GM12878 (cell line): ENCODE measurements at regions not wholly inside any gene's neighbourhood (a gene's known extent, or its start where the extent isn't known, plus 50 kb on each side); places are given as distances from the start of the nearest gene placed in this dataset.

ENCODE experiments used
- ATAC-seq: fragments of 200-7000 bp; cut with Tn5 transposase; 3 replicates; pipeline ENCODE4 v1.9.1; 2020; ENCODE audit warnings: mild to moderate bottlenecking, moderate library complexity
- BruUV-seq: library from RNA; stranded (reverse); fragments of 400-500 nt; replicated peaks from 2 replicates; lab custom pipeline; 2021; lab: Mats Ljungman, UMichigan
- CTCF ChIA-PET: fragments of 300-600 bp; sonication (Branson Sonifier 250); formaldehyde crosslinking; extraction: SDS; loops from one replicate; lab custom pipeline; 2021; ENCODE audit warnings: inconsistent platforms; lab: Yijun Ruan, JAX
- POLR2A ChIA-PET: fragments of 350-600 bp; formaldehyde crosslinking; extraction: SDS; loops from one replicate; lab custom pipeline; 2021; ENCODE audit warnings: inconsistent platforms; lab: Charles Lee
- RAD21 ChIA-PET: fragments of 300-600 bp; sonication (Branson Sonifier 250); formaldehyde crosslinking; loops from one replicate; lab custom pipeline; 2023; ENCODE audit warnings: antibody characterized with exemption; ENCODE audit not compliant: unreplicated experiment; lab: Charles Lee
- SMC1A ChIA-PET: fragments of 300-600 bp; sonication (Branson Sonifier 250); formaldehyde crosslinking; loops from one replicate; lab custom pipeline; 2023; ENCODE audit not compliant: unreplicated experiment, uncharacterized antibody; lab: Charles Lee
- DNase-seq: peaks from one replicate; pipeline ENCODE4 v3.0.0-alpha.2; 2011; ENCODE audit warnings: low read depth, low spot score
- FAIRE-seq: peaks from 3 replicates; lab custom pipeline; 2011; peaks lifted over from hg19 to GRCh38; lab: Jason Lieb, UNC
- H2AFZ ChIP-seq: 2 replicates; pipeline ENCODE4 v1.6.0; 2011; ENCODE audit warnings: low read depth, low read length, control low read depth; ENCODE audit not compliant: control insufficient read depth
- H3K27ac ChIP-seq: 2 replicates; pipeline ENCODE4 v1.5.1; 2011; ENCODE audit warnings: control low read depth; ENCODE audit not compliant: control insufficient read depth, insufficient read depth
- H3K27me3 ChIP-seq, 2 experiments: replicated peaks in 1 of 2; 2 replicates each; pipeline versions ENCODE4 v1.6.0 to v1.6.1; 2011; ENCODE audit warnings: low read length in 1 of 2; ENCODE audit not compliant: control insufficient read depth in 2 of 2, insufficient read depth in 2 of 2
- H3K36me3 ChIP-seq, 2 experiments: 2 replicates each; pipeline ENCODE4 v1.5.1; 2011; ENCODE audit warnings: low read length in 1 of 2; ENCODE audit not compliant: control insufficient read depth in 2 of 2, insufficient read depth in 2 of 2
- H3K4me1 ChIP-seq: 2 replicates; pipeline ENCODE4 v1.6.1; 2011; ENCODE audit warnings: mild to moderate bottlenecking, low read length, moderate library complexity, mixed read lengths; ENCODE audit not compliant: control insufficient read depth, insufficient read depth
- H3K4me2 ChIP-seq: 2 replicates; pipeline ENCODE4 v1.6.0; 2011; ENCODE audit warnings: control low read depth; ENCODE audit not compliant: control insufficient read depth, insufficient read depth
- H3K4me3 ChIP-seq: fragments of 200-600 bp; sonication (generic); 2 replicates; pipeline ENCODE4 v1.5.1; 2016
- H3K79me2 ChIP-seq: 2 replicates; pipeline ENCODE4 v1.6.0; 2011; ENCODE audit warnings: low read length; ENCODE audit not compliant: control insufficient read depth, insufficient read depth
- H3K9ac ChIP-seq: 2 replicates; pipeline ENCODE4 v1.8.0; 2011; ENCODE audit warnings: low read length, control low read depth, mixed read lengths; ENCODE audit not compliant: control insufficient read depth, insufficient read depth
- H3K9me3 ChIP-seq: replicated peaks from 3 replicates; pipeline ENCODE4 v1.5.1; 2011; ENCODE audit warnings: mild to moderate bottlenecking, low read length; ENCODE audit not compliant: control insufficient read depth, insufficient read depth
- H4K20me1 ChIP-seq: 2 replicates; pipeline ENCODE4 v1.6.0; 2011; ENCODE audit not compliant: control insufficient read depth, insufficient read depth
- ESRRA ChIP-seq: IDR thresholded peaks from 2 replicates; pipeline ENCODE4 v1.6.1; 2012; ENCODE audit warnings: mild to moderate bottlenecking, low read length, improper control_type of control experiment
- FOXM1 ChIP-seq: IDR thresholded peaks from 2 replicates; pipeline ENCODE4 v1.6.1; 2012; ENCODE audit warnings: low read depth, mild to moderate bottlenecking, inconsistent platforms, low read length, moderate library complexity
- IKZF2 ChIP-seq, 2 experiments: fragments of 450-650 bp; IDR thresholded peaks; 2 replicates each; pipeline ENCODE4 v1.6.1; 2017; ENCODE audit warnings: mild to moderate bottlenecking in 2 of 2, moderate library complexity in 2 of 2
- IRF3 ChIP-seq: fragments of 450-650 bp; IDR thresholded peaks from 2 replicates; pipeline ENCODE4 v1.6.1; 2014; ENCODE audit warnings: mild to moderate bottlenecking
- JUND ChIP-seq: IDR thresholded peaks from 2 replicates; pipeline ENCODE4 v1.6.1; 2012; ENCODE audit warnings: low read depth, mild to moderate bottlenecking, low read length, improper control_type of control experiment, moderate library complexity
- KAT2A ChIP-seq: conservative IDR thresholded peaks from 2 replicates; pipeline ENCODE4 v1.6.1; 2011; ENCODE audit warnings: low read depth, low read length; ENCODE audit not compliant: control insufficient read depth
- MTA2 ChIP-seq: fragments of 450-650 bp; IDR thresholded peaks from 2 replicates; pipeline ENCODE4 v1.6.1; 2016; ENCODE audit warnings: low read depth, mild to moderate bottlenecking, moderate library complexity
- MYB ChIP-seq: fragments of 150-350 bp; IDR thresholded peaks from 2 replicates; pipeline ENCODE4 v1.6.1; 2014; ENCODE audit warnings: mild to moderate bottlenecking, low read depth, low read length, borderline replicate concordance
- NFIC ChIP-seq: IDR thresholded peaks from 2 replicates; pipeline ENCODE4 v1.6.1; 2012; ENCODE audit warnings: low read depth, mild to moderate bottlenecking, inconsistent platforms, low read length, moderate library complexity
- NFYA ChIP-seq: IDR thresholded peaks from 2 replicates; pipeline ENCODE4 v1.6.1; 2011; ENCODE audit warnings: low read depth, mild to moderate bottlenecking, low read length, improper control_type of control experiment, borderline replicate concordance
- PBX3 ChIP-seq: IDR thresholded peaks from 2 replicates; pipeline ENCODE4 v1.6.1; 2011; ENCODE audit warnings: mild to moderate bottlenecking, low read depth, low read length, moderate library complexity; ENCODE audit not compliant: insufficient replicate concordance
- SPI1 ChIP-seq: IDR thresholded peaks from 2 replicates; pipeline ENCODE4 v1.6.1; 2011; ENCODE audit warnings: low read depth, mild to moderate bottlenecking, low read length, moderate library complexity, borderline replicate concordance; ENCODE audit not compliant: insufficient read depth
- SUPT20H ChIP-seq: IDR thresholded peaks from 2 replicates; pipeline ENCODE4 v1.6.1; 2011; ENCODE audit warnings: low read depth, mild to moderate bottlenecking, low read length, moderate library complexity, borderline replicate concordance; ENCODE audit not compliant: control insufficient read depth
- SUZ12 ChIP-seq: fragments of 200-600 bp; sonication (generic); IDR thresholded peaks from one replicate; pipeline ENCODE4 v1.6.1; 2018; ENCODE audit warnings: antibody characterized with exemption, mild to moderate bottlenecking; ENCODE audit not compliant: unreplicated experiment
- ZBTB11 ChIP-seq: fragments of 450-650 bp; formaldehyde crosslinking; IDR thresholded peaks from 2 replicates; pipeline ENCODE4 v1.5.0; 2022; ENCODE audit warnings: mild to moderate bottlenecking, missing genetic modification characterization
- ZBTB4 ChIP-seq: fragments of 450-650 bp; formaldehyde crosslinking; IDR thresholded peaks from 2 replicates; pipeline ENCODE4 v1.4.0; 2022; ENCODE audit warnings: mild to moderate bottlenecking, moderate library complexity
- WGBS: methylation state at CpG from one replicate; pipeline ENCODE4 v1.1.6; 2016; ENCODE audit warnings: low lambda C conversion rate; ENCODE audit not compliant: insufficient replicate concordance, insufficient coverage; ENCODE audit errors: missing lambda C conversion rate; 5-methylcytosine and 5-hydroxymethylcytosine counted together
- in situ Hi-C: fragments of 300-500 bp; cut with MboI; formaldehyde crosslinking; loops from 9 replicates; pipeline ENCODE4 v1.14.3; 2018; ENCODE audit warnings: mixed read lengths
- intact Hi-C: fragments of 100-400 bp; cut with micrococcal nuclease; formaldehyde crosslinking; loops from one replicate; pipeline ENCODE4 v1.14.2; 2022; ENCODE audit not compliant: unreplicated experiment

- SMC1A ChIA-PET: no interaction called here
- no peak overlapping the region for H3K9ac ChIP-seq
- H3K9me3 ChIP-seq: no peaks in the 10 kb centered on the region
- H4K20me1 ChIP-seq: no peaks in the 10 kb centered on the region
- POLR2A ChIA-PET: no interaction called here
- DNase-seq (no peak), FAIRE-seq (no peak), ATAC-seq (no peak)
- in situ Hi-C loops (no loop called here), intact Hi-C loops (no loop called here)
- H3K27ac ChIP-seq: no peak overlapping the region
- H3K79me2 ChIP-seq: no peaks in the 10 kb centered on the region
- peaks cover 0 to 3% of the 10 kb centered on the region in 2 experiments; a peak in 1 of 4 replicates for H3K27me3 ChIP-seq
- TF ChIP-seq NFYA (no peak), SPI1 (no peak), IKZF2 (IDR thresholded peaks at IDR 0.05) (no peak), KAT2A (no peak), ZBTB4 (CRISPR knock-in tag) (no peak), SUZ12 (no peak), JUND (no peak), NFIC (no peak), ESRRA (no peak), ZBTB11 (CRISPR knock-in tag) (no peak), IRF3 (no peak), PBX3 (no peak), MTA2 (no peak), MYB (no peak), SUPT20H (no peak), FOXM1 (no peak)
- no peak overlapping the region for H3K4me2 ChIP-seq
- RAD21 ChIA-PET: no interaction called here
- no peaks in the 10 kb centered on the region for H3K36me3 ChIP-seq
- CTCF ChIA-PET: interaction anchor here (1.1 kb wide), 1 partner anchor 10 kb away, joined by 4 read pairs; no protein-coding TSS in a partner anchor
- no TSS peak for BruUV-seq
- no peaks in the 10 kb centered on the region for H3K4me1 ChIP-seq
- no peak overlapping the region for H3K4me3 ChIP-seq
- no peak overlapping the region for H2AFZ ChIP-seq
- 67% methylated on average over 9 of the region's 9 CpGs for WGBS
These were observed 134.1 kb downstream of the RPLP1 start for GRCh38 chr15:69586721-69587120.
